Spleen (tissue), 7 donors: ENCODE measurements at regions not wholly inside any gene's neighbourhood (a gene's known extent, or its start where the extent isn't known, plus 50 kb on each side); places are given as distances from the start of the nearest gene placed in this dataset.

Source experiments
- CTCF ChIP-seq, 11 experiments: fragments of 200-600 bp in 7 of 11; fragments of 450-650 bp in 4 of 11; sonication (generic) in 4 of 11; IDR thresholded peaks in 8 of 11; conservative IDR thresholded peaks in 3 of 11; 1 replicate in 7 of 11; 2 replicates in 4 of 11; pipeline versions ENCODE4 v1.4.0 to v1.8.0; 2016 to 2021; ENCODE audit warnings: antibody characterized with exemption in 11 of 11, inconsistent platforms in 4 of 11, mild to moderate bottlenecking in 1 of 11
- POLR2A ChIP-seq, 3 donors: fragments of 450-650 bp; IDR thresholded peaks; one replicate each; pipeline ENCODE4 v1.5.1; 2017; ENCODE audit warnings: antibody characterized with exemption in 3 of 3, mild to moderate bottlenecking in 1 of 3
- donor health status: DM: no; HTN: no; CAD: no; lungs with moderate emphysema.
- donor health status: DM: no; HTN: no; CAD: no.
- donor health status: DM: no; HTN: no; CAD: no.

- TF ChIP-seq CTCF (IDR thresholded peaks at IDR 0.05 in 8 of 11, conservative IDR thresholded peaks at IDR 0.05 in 3 of 11) (no peak), POLR2A (IDR thresholded peaks at IDR 0.05) (no peak)
Measured at GRCh38 chr6:78302411-78302810, 564.9 kb upstream of the IRAK1BP1 start.
